Stimulated activated CD4-positive, alpha-beta T cell treated with anti-CD3 and anti-CD28 coated beads, Interleukin-15, amount 100 ng/mL, for 1 hour (primary cell): ENCODE measurements at regions not wholly inside any gene's neighbourhood (a gene's known extent, or its start where the extent isn't known, plus 50 kb on each side); places are given as distances from the start of the nearest gene placed in this dataset.
"Not testable (repeated sequence)": the region's sequence is repeated elsewhere in the genome, so short reads cannot be mapped to it uniquely, and the experiment has no call there.

Experiments used
- DNase-seq, 2 donors: peaks; one replicate each; pipeline ENCODE4 v3.0.0-alpha.2; 2020; ENCODE audit warnings: low read depth in 1 of 2, low spot score in 1 of 2

DNA sequence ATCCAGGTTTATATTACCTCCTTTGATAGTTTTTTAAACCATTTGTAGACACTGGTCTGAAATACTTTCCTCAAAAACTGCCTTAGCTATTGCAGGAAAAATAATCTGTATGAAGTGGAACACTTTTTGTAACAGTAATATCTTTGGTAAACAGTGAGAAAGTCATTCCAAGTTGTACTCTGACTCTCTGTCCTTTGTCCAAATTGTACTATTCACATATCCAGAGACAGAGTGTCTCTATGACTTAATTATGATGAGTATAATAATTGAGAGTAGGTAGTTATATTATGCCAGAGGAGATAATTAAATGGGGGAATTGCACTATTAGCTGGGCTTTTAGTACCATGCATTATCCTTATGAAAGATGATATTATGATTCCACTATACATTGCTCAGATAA is 112.6 kb upstream of the LCORL start:
- no peak for DNase-seq

DNA sequence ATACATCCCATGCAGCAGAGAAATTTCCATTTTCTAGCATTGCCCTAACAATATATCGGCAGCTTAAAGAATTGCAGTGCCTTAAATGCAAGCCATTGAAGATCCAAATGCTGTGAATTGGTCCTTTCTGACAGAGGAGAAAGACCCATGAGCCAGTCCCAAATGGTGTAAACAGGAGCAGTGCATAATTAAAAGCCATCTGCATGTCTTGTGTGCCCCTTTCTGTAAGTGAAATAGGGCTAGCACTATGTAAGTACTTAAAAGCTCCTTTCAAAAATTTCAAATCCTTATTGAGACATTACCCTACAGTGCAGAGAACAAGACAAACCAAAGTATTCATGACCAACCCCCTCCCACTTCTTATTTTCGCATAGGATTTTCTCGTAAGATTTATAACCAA is 108.7 kb upstream of the LCORL start:
- DNase-seq = no peak

DNA sequence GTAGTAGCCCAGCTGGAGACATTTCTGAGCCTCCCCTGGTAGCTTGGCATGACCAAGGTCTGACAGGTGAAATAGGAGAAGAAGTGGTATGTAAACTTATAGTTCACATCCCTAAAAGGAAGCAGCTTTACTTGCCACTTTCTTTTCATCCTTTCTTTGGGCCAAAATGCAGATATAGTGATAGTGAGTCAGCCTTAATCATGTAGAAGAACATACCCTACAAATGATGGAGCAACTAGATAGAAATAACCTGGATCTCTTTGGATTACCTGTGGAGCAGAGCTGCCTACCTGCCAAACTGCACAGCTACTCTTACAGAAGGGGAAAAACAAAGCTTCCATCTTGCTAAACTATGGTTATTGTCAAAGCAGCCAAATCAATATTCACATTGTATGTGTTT is 106.7 kb upstream of the LCORL start:
- DNase-seq = no peak

DNA sequence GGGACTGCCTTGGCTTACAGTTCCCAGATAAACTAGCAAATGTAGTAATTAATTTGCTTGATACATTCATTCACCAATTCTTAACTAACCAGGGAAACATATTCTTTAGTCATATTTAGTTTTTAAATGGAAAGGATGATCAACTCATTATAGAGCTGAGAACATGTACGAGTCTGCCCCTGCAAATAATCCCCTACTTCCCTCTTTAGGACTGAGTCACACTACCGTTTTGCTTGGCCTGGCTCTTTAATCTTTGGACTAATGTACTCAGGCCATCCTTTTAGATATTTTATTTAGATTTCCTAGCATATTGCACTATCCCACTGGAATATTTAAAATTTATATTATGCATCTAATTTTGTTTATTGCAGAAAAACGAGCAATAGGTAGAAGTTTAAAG is 105.5 kb upstream of the LCORL start:
- no peak for DNase-seq

DNA sequence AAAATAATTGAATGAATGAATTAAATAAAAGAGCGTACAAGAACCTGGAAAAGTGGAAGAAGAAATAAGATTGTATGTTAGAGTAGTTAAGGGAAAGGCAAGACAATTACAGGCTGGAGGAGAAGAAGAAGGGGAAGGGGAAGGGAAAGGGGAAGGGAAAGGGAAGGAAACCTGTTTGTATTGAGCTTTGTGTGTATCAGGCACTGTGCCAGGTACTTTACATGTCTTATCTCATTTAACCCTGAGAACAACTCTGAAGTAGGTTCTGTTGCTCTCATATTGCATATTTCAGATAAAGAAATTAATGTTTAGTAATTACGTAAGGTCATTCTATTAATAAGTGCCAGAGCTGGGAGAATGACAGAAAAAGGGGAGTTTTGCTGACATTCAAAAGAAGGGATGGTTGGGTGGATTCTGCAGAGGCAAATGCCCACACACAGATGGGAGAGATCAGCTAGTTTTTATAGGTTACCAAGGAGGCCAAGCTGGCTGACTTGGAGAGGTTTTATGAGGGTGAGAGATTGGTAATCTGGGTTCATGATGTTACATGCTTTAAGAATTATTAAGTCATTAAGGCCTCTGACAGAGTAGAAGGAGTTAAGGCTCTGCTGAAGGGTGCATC is 92.3 kb upstream of the LCORL start:
- DNase-seq = no peak

DNA sequence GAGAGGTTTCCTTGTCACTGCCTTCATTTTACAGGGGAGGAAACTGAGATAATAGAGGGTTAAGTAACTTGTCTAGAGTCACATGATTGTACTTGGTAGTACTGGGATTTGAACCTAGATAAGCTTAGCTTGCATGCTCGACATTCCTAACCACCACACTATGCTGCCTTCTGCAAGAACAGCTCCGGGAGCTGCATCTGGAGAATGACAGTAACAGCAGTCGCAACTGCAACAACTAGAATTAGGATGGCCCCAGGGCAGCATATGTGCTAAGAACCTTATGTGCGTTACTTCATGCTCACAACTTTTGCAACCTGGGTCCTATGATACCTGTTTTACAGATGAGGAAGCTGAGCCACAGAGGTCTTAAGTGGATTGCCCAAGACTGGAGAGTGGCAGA is 89.5 kb upstream of the LCORL start:
- DNase-seq = no peak

DNA sequence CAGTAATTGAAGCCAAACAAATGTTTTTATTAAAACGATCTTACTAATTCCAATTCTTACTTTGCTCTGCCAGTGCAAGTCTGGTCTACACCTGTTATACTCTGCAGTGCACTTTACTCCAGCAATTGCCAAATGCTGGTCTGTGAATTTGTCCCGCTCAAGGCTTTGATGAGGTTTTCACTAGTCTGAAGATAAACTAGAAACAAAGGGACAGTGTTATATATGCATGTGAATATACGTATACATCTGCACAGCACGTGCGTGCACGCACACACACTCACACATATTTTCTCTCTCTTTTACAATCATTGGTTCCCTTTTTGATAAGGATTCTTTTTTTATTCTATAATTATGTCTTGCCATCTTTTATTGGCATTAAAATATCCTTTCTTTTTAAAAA is 88.5 kb upstream of the LCORL start:
- DNase-seq = no peak

DNA sequence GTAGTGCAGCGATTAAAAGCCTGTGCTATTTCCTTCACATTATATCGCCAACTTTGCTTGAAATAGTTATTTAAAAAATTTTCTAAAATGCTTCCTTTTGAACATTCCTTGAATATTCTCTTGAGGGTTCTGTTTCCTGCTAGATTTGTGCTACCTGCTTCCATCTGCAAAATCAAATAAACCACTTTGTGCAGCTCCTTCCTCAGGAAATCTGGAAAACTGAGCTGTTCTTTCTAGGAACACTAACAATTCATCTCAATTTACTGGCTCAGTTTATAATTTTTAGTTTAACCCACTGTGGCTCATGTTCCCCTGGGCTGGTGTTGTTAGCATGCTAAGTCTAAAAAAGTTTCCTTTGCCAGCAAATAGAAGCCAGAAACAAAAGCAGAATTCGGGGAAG is 88.1 kb upstream of the LCORL start:
- no peak for DNase-seq

DNA sequence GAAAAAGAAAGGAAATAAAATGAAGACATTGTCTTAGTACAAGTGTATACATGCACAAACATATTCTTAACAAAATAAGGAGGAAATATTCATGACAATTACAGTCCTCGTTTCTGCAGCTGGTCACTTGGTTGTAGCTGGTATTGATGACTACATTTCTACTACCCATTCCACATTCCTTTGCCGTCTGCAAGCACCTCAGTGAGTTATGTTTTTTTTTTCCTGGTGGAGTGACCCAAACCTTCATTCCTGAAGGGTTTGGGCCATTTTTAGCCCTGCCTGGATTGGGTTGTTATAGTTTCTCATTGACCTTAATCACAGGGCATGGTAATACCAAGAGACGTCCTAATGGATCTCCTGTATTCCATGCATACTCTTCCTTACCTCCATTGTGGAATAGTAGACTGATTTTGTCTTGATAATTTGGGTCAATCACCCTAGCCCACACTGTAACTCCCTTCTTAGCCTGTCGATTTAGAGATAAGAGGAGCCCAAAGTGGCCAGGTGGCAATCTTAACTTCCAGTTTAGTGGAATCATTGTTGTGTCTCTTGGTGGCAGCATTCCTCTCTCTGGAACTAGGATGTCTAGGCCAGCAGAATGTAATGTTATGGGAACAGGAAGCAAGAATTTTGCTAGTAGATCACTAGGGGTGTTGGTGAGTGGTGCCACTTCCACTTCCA is 86.4 kb upstream of the LCORL start:
- not testable (repeated sequence) for DNase-seq

DNA sequence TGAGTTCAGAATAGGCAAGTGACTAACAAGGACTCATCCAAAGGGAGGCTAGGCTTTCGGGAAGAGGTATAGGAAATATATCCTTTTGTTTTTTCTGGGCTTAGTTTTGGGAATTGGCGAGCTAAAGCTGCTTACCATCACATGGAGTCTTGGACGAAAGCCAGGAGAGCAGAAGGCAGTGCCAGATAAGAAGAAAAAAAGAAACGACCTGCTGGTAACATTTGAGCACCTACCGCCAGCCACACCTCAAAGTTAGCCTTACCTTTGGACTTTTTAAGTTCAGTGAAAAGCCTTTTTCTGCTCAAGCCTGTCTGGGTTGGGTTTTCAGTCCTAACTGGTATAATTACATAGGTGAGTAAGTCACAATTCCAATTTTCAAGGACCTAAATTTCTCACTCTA is 85.1 kb upstream of the LCORL start:
- no peak for DNase-seq

DNA sequence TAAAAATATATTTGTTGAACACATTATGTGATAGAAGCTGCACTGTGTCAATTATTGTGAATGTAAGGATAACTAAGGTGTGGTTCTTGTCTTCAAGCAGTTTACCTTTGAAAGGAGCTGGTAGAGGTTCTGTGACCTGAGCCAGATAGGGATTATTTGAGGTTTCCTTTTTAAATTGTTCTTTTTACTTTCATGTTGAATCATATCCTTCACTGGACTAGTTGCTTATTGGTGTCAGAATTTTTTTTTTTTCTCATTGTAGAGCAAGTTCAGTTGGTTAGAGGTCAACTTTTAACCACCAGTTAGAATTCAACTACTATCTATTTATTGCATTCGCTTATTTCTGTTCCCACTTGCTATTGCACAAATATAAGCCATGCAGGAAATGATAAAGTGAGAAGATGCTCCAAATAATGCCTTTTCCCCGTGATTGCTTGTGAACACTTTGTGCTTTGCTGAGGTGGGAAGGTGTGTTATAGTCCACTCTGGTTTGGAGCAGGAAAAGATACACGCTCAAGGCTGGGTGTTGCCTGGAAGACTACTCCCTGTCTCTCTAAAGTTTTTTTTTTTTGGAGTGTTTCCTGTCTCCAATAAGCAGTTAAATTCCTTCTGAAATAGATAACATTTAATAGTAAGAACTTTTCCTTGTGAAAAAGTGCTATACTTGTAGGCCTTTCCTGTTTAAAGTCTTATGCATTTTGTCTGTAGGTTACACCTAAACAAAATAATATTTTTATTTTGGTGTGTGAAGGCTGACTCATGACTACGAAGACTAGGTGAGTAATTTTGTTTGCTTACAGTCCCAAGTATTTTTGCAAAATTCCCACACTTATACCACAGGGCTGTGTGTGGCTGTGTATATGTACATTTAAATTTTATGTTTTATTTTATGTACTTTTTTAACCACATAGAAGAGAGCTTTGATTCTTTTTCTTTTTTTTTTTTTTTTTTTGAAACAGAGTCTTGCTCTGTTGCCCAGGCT is 83.8 kb upstream of the LCORL start:
- DNase-seq = no peak

DNA sequence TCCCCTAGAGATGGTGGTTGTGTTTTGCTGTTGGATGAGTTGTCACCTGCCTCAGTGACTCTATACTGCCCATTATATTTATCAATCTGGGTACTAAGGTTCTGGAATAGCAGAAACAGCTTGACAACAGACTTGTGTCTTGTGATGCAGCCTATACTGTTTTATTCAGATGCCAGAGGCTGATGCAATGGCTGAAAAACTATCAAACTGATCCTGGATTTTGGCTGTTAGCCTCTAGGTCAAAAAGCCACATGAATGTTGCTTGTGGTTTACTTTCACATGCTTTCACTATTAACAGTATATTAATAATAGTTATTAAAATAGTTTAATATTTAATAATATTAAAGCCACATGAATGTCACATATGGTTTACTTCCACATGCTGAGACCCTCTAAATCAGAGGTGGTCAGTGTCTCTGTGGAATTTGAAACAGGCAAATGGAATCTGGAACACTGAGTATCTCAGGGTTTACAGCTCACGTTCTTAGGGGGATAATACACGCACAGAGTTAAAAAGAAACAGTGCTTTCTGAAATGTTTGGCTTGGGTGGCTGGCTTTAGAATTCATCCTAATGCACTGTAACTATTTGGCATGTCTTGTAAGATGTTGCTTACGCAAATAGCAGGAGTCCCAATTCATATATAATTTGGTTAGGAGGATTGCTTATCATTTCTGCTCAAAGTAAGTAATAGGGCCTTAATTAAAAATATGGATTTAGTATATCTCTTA is 82.5 kb upstream of the LCORL start:
- DNase-seq = no peak

DNA sequence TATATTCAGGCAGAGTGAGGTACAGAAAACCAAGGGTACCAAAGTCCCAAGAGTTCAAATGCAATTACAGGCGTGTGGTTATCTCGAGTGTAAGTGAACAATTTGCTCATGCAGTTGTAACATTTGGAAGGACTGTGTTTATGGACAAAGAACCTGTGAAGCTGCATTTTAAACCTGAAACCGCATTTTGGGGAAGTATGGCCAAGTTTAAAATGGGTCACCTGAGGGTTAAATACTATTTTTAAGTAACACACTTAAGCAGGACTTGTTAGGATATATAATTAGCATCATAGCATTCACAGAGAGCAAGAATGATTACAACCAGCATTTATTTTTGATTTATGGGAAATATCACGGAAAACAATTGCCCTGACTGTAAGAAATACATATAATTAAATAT is 79.1 kb upstream of the LCORL start:
- DNase-seq = no peak

DNA sequence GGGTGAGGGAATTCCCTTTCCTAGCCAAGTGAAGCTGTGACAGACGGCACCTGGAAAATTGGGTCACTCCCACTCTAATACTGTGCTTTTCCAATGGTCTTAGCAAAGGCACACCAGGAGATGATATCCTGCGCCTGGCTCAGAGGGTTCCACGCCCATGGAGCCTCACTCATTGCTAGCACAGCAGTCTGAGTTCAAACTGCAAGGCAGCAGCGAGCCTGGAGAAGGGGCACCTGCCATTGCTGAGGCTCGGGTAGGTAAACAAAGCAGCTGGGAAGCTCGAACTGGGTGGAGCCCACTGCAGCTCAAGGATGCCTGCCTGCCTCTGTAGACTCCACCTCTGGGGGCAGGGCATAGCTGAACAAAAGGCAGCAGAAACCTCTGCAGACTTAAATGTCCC is 68.9 kb upstream of the LCORL start:
- not testable (repeated sequence) for DNase-seq

DNA sequence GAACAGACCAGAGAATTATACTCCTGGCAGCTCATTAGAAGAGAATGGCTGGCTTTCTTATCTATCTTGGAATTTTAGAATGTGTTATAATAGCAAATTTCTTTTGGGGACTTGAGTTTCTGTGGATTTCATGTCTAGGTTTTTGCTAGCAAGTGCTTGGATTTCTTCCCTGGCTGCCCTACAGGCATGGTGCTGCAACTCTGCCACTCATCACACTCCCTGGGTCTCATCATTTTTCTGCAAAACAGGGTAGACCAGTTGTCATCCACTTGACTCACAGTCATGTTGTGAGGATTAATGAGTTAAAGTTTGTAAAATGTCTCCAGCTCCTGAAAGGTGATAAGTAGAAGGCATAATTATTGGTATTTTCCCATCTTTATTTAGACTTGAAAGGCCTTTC is 60.7 kb upstream of the LCORL start:
- no peak for DNase-seq

DNA sequence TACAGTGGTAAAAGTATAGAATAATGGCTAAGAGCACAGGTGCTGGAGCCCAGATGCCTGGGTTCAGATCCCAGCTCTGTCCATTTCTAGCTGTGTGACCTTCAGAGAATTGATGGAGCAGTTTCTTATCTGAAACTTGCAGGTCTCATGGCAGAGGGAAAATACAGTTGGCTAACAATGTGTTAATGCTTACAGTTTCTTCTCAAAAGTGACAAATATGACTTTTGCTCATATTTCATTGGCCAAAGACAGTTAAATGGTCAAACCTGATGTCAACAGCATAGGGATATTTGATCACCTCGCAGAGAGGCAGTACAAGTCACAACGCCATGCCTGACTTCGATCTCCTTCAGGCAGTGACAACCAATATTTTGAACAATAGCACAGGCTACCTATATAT is 60.2 kb upstream of the LCORL start:
- DNase-seq = no peak

DNA sequence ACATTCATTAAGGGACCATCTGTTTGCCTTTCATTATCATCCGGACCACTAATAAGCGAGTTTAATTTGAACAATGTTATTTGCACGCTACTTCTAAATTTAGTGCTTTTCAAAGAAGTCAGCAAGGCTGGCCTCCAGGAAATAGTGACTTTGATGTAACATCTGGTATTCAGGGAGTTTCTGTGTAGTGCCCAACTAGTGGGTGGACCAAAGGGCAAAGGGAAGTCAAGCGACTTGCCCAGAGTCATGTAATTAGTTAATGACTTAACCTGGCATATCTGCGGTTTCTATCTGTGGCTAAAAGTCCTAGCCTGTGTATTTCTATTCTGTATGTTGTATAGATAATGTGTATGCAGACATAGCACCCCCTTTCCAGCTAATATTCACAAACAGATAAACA is 56.3 kb upstream of the LCORL start:
- no peak for DNase-seq

DNA sequence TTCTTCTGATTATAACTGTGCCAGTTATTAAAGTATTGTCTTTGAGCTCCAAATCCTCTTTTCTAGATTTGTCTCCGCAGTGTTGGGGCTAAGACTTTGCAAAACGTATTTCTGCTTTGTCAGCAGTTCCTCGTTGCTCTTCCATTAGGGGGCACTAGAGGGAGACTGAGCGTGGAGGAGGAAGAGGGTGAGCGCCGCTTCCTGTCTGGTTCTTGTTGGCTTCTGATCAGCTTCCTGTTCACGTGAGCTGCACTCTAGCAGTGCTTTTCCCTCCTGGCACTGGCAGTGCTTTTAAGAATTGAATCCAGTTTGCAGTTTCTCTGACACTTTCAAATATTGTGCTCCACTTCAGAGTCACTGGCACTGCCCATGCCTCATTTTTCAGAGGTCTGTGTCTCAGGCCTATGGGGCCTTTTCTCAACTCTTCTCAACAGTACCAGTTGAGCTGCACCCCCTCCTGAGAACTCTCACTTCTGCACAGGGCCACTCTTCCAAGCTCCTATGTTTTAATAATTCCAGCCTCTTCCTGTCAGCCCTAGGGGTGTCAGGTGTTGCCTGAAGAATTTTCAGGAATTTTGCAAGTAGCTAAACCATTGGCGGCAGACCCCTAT is 54.4 kb upstream of the LCORL start:
- DNase-seq = peak in 1 of 2 donors; percentile 2

DNA sequence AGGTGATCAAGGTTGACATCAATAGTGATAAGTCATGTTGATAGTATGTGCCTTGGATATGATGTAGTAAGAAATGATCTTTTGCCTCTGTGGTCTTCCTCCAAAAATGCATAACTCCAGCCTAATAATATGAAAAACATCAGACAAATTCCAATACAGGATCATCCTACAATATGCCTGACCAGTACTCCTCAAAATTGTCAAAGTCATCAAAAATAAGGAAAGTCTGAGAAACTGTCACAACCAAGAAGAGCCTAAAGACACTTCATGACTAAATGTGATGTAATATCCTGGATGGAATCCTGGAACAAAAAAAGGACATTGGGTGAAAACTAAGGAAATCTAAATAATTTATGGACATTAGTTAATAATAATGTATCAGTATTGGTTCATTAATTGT is 50.3 kb upstream of the LCORL start:
- DNase-seq = no peak
